ENCODE measurements at regions not wholly inside any gene's neighbourhood (a gene's known extent, or its start where the extent isn't known, plus 50 kb on each side); places are given as distances from the start of the nearest gene placed in this dataset.
"Not testable (repeated sequence)": the region's sequence is repeated elsewhere in the genome, so short reads cannot be mapped to it uniquely, and the experiment has no call there.

GRCh38 chr6:130617658-130618057 lies 209.5 kb upstream of the SMLR1 start (continued):
- no peak for TF ChIP-seq HBP1 (CRISPR knock-in tag; IDR thresholded peaks at IDR 0.05)

- BruUV-seq (replicated peaks); H3K9ac ChIP-seq (ENCODE audit: insufficient read depth in 1 of 2, low read depth in 2 of 2, low read length in 2 of 2); H3K4me1 ChIP-seq (replicated peaks in 1 of 2; ENCODE audit: control insufficient read depth in 2 of 2, insufficient read depth in 2 of 2, low read length in 2 of 2); H3K27me3 ChIP-seq (ENCODE audit: control insufficient read depth in 2 of 2, insufficient read depth in 2 of 2, low read length in 2 of 2); H2AFZ ChIP-seq (ENCODE audit: low read depth, low read length); CTCF ChIA-PET (ENCODE audit: low intra/inter-chr PET ratio); H3K36me3 ChIP-seq (ENCODE audit: control insufficient read depth, insufficient read depth, low read length); in situ Hi-C loops (cut with MboI); H3K4me3 ChIP-seq; H3K4me2 ChIP-seq (ENCODE audit: insufficient read depth, low read length); H3K9me1 ChIP-seq (ENCODE audit: control insufficient read depth, insufficient read depth, low read length); H3K9me3 ChIP-seq (replicated peaks; ENCODE audit: control insufficient read depth, insufficient read depth, low read depth, low read length); H3K79me2 ChIP-seq (ENCODE audit: control insufficient read depth, insufficient read depth, low read length); intact Hi-C loops (cut with micrococcal nuclease); H4K20me1 ChIP-seq (replicated peaks; ENCODE audit: control insufficient read depth, insufficient read depth, low read length); ATAC-seq; H3K27ac ChIP-seq (ENCODE audit: extremely low read depth, low read depth, low read length); DNase-seq (ENCODE audit: extremely low read depth in 1 of 4, low spot score in 3 of 4); FAIRE-seq; POLR2A ChIA-PET: not testable (repeated sequence)
- 2% methylated on average over 5 of the region's 5 CpGs for WGBS (ENCODE audit: insufficient coverage, low coverage, missing lambda C conversion rate)
These were observed 208.4 kb upstream of the SMLR1 start for GRCh38 chr6:130618806-130619205.

- ChIA-PET POLR2A (no interaction called here), CTCF (ENCODE audit: low intra/inter-chr PET ratio) (no interaction called here)
- DNase-seq (ENCODE audit: extremely low read depth in 1 of 4, low spot score in 3 of 4) (no peak), ATAC-seq (no peak), FAIRE-seq (no peak)
- H2AFZ ChIP-seq (ENCODE audit: low read depth, low read length): no peak overlapping the region
- H3K79me2 ChIP-seq (ENCODE audit: control insufficient read depth, insufficient read depth, low read length): no peaks in the 10 kb centered on the region
- no peak overlapping the region for H3K4me3 ChIP-seq
- no peaks in the 10 kb centered on the region for H3K9me1 ChIP-seq (ENCODE audit: control insufficient read depth, insufficient read depth, low read length)
- 0% methylated on average over 2 of the region's 2 CpGs for WGBS (ENCODE audit: insufficient coverage, low coverage, missing lambda C conversion rate)
- no peak overlapping the region for H3K9ac ChIP-seq (ENCODE audit: insufficient read depth in 1 of 2, low read depth in 2 of 2, low read length in 2 of 2)
- intact Hi-C loops (cut with micrococcal nuclease): no loop called here
- no peaks in the 10 kb centered on the region for H3K27me3 ChIP-seq (ENCODE audit: control insufficient read depth in 2 of 2, insufficient read depth in 2 of 2, low read length in 2 of 2)
- H3K9me3 ChIP-seq (replicated peaks; ENCODE audit: control insufficient read depth, insufficient read depth, low read depth, low read length): no peaks in the 10 kb centered on the region
- no TSS peak for BruUV-seq (replicated peaks)
- no peaks in the 10 kb centered on the region for H3K36me3 ChIP-seq (ENCODE audit: control insufficient read depth, insufficient read depth, low read length)
- no peaks in the 10 kb centered on the region for H3K4me1 ChIP-seq (replicated peaks in 1 of 2; ENCODE audit: control insufficient read depth in 2 of 2, insufficient read depth in 2 of 2, low read length in 2 of 2)
- no peaks in the 10 kb centered on the region for H4K20me1 ChIP-seq (replicated peaks; ENCODE audit: control insufficient read depth, insufficient read depth, low read length)
- in situ Hi-C loops (cut with MboI): no loop called here
- H3K4me2 ChIP-seq (ENCODE audit: insufficient read depth, low read length): no peak overlapping the region
- no peak overlapping the region for H3K27ac ChIP-seq (ENCODE audit: extremely low read depth, low read depth, low read length)
- TF ChIP-seq SFPQ (IDR thresholded peaks at IDR 0.05; ENCODE audit: low read depth, low read length): no peak
- TF ChIP-seq ZBTB17 (CRISPR knock-in tag; IDR thresholded peaks at IDR 0.05): no peak
- no peak for TF ChIP-seq ZNF277 (CRISPR knock-in tag; IDR thresholded peaks at IDR 0.05; ENCODE audit: borderline replicate concordance)
- no peak for TF ChIP-seq ZNF561 (CRISPR knock-in tag; conservative IDR thresholded peaks at IDR 0.05)
- no peak for TF ChIP-seq ATF1 (CRISPR knock-in tag; IDR thresholded peaks at IDR 0.05)
- no peak for TF ChIP-seq ATF1 (tag; IDR thresholded peaks at IDR 0.05)
- no peak for TF ChIP-seq ZNF717 (CRISPR knock-in tag; IDR thresholded peaks at IDR 0.05)
- no peak for TF ChIP-seq GABPB2 (CRISPR knock-in tag; conservative IDR thresholded peaks at IDR 0.05)
- TF ChIP-seq SMARCC2 (IDR thresholded peaks at IDR 0.05; ENCODE audit: low read depth): no peak
- TF ChIP-seq HSF4 (CRISPR knock-in tag; IDR thresholded peaks at IDR 0.05; ENCODE audit: borderline replicate concordance): no peak
- no peak for TF ChIP-seq ZNF282 (CRISPR knock-in tag; IDR thresholded peaks at IDR 0.05)
These were observed 206.8 kb upstream of the SMLR1 start for GRCh38 chr6:130620338-130620781.
